Testis (tissue), 2 donors: ENCODE measurements at regions not wholly inside any gene's neighbourhood (a gene's known extent, or its start where the extent isn't known, plus 50 kb on each side); places are given as distances from the start of the nearest gene placed in this dataset.
A peak's percentile ranks its signal among the peaks of the same experiment; 100 is the strongest.

Source experiments
- DNase-seq: peaks from one replicate; pipeline ENCODE4 v3.0.0-alpha.2; 2019
- H3K27ac ChIP-seq, 2 donors: fragments of 200-600 bp; sonication (generic); one replicate each; pipeline ENCODE4 v1.5.1; 2019
- H3K27me3 ChIP-seq: fragments of 200-600 bp; sonication (generic); one replicate; pipeline ENCODE4 v1.5.1; 2019
- H3K36me3 ChIP-seq: fragments of 200-600 bp; sonication (generic); one replicate; pipeline ENCODE4 v1.5.1; 2017; ENCODE audit warnings: low read depth; ENCODE audit errors: missing control alignments
- H3K4me1 ChIP-seq: fragments of 200-600 bp; sonication (generic); one replicate; pipeline ENCODE4 v1.5.1; 2019
- H3K4me3 ChIP-seq, 2 donors: fragments of 200-600 bp; sonication (generic); one replicate each; pipeline ENCODE4 v1.5.1; 2017 to 2019
- H3K9me3 ChIP-seq: fragments of 200-600 bp; sonication (generic); one replicate; pipeline ENCODE4 v1.5.1; 2017
- POLR2A ChIP-seq: fragments of 450-650 bp; IDR thresholded peaks from one replicate; pipeline ENCODE4 v1.6.1; 2017; ENCODE audit warnings: antibody characterized with exemption, mild to moderate bottlenecking, moderate library complexity
- WGBS, 2 donors: methylation state at CpG; one replicate each; pipeline ENCODE4 v1.1.5; 2018; 5-methylcytosine and 5-hydroxymethylcytosine counted together
- intact Hi-C: fragments of 100-400 bp; cut with DNase I; formaldehyde crosslinking; loops from one replicate; pipeline ENCODE4 v1.15.1; 2023; ENCODE audit warnings: low total_unique reads
- TF ChIP-seq, protein P1 (sequence below), 3 experiments: fragments of 450-650 bp in 2 of 3; fragments of 200-600 bp in 1 of 3; sonication (generic) in 1 of 3; IDR thresholded peaks; one replicate each; pipeline ENCODE4 v1.5.1; 2016 to 2019; ENCODE audit warnings: antibody characterized with exemption in 3 of 3, mild to moderate bottlenecking in 2 of 3, moderate library complexity in 1 of 3

DNA sequence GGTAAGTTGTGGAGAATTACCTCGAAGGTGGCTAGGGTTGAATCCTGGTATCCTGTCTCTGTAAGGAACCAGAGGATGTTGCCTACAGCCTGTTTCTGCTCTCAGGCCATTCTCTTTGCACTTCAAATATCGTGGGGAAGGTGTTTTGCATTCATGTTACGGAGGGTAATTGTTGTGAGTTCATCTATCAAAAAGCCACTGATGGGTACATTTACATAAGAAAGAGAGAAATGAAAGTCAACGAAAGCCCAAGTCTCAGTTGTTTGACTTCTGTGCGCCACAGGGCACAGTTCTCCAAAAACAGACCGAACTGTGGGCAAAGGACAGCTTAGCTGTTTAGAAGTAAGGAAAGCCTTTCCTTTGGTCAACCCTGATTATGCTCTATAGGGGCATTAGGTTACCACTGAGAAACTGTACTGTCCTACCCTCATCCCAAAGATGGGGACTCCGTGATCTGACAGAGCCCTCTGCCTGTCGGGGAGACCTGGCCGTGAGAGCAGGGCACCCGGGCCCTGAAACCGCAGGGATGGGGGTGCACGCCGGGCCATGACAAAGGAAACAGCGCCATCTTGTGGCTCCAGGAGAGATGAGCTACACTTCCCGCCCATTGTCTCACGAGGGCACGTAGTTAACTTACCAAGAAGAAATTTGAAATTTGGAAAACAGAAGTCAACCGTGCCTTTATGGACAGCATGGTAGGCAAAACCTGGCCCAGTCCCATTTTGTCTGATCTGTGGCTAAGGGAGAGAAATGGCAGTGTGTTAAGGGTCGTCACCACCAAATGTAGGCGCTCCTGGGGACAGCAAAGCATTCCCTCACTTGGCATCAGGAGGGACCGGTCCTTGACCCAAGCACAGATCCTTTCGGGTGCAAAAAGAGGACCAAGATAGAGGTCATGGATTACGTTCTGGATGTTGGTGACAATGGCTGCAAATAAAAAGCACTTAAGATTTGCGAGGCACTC lies 74.5 kb upstream of the DYNLRB2 start:
- no peak overlapping the region for H3K4me3 ChIP-seq
- TF ChIP-seq, protein P1, sequence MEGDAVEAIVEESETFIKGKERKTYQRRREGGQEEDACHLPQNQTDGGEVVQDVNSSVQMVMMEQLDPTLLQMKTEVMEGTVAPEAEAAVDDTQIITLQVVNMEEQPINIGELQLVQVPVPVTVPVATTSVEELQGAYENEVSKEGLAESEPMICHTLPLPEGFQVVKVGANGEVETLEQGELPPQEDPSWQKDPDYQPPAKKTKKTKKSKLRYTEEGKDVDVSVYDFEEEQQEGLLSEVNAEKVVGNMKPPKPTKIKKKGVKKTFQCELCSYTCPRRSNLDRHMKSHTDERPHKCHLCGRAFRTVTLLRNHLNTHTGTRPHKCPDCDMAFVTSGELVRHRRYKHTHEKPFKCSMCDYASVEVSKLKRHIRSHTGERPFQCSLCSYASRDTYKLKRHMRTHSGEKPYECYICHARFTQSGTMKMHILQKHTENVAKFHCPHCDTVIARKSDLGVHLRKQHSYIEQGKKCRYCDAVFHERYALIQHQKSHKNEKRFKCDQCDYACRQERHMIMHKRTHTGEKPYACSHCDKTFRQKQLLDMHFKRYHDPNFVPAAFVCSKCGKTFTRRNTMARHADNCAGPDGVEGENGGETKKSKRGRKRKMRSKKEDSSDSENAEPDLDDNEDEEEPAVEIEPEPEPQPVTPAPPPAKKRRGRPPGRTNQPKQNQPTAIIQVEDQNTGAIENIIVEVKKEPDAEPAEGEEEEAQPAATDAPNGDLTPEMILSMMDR (IDR thresholded peaks at IDR 0.05), result peak; percentile 66 to 88 (median 88)
- no peak for TF ChIP-seq POLR2A
- no peaks in the 10 kb centered on the region for H3K9me3 ChIP-seq
- no peaks in the 10 kb centered on the region for H3K36me3 ChIP-seq
- H3K27ac ChIP-seq, result no peak overlapping the region
- no peaks in the 10 kb centered on the region for H3K4me1 ChIP-seq
- DNase-seq, result peak; percentile 88
- intact Hi-C loops, result no loop called here
- WGBS, 2 donors, result 28% methylated on average over 18 to 24 of the region's 24 CpGs
- H3K27me3 ChIP-seq, result no peaks in the 10 kb centered on the region

DNA sequence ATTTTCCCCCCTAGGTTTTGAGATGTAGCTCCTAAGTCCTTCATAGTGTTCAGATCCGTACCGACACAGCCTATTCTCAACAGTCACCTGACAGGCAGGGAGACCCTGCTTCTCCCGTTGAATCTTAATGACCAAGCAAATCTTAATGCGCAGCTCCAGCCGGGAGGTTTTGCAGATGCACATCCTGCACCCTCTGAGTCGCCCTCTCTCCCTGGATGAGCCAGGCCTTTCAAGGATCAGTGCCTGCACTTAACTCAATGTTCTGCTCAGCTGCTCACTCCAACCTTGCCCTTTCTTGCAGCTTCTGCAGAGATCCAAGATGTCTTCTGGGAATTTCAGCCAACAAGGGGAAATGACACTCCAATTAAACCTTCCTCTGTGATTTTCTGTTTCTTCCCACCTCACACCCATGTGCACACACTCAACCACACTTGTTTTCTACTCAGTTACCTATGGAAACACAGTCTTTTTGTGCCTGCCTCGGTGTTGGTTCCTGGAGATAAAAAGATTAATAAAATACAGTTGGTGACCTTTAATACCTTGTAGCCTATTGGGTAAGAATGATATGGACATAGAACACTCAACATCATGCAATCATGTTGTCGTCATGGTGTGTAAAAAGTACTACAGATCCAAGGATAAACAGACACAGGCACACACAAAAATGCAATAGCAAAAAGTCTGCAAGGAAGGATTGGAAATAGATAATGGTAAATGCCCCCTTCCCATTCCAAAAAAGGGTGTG lies 76.9 kb upstream of the DYNLRB2 start:
- no peak for DNase-seq
- TF ChIP-seq POLR2A, result no peak
- TF ChIP-seq, protein P1 (IDR thresholded peaks at IDR 0.05), result no peak
- Histone ChIP-seq H3K9me3 (no peaks in the 10 kb centered on the region), H3K4me1 (no peaks in the 10 kb centered on the region), H3K27ac (no peak overlapping the region), H3K27me3 (no peaks in the 10 kb centered on the region), H3K4me3 (no peak overlapping the region), H3K36me3 (no peaks in the 10 kb centered on the region)
- 87 to 89% methylated on average over 8 of the region's 8 CpGs for WGBS, 2 donors
- intact Hi-C loops, result no loop called here

DNA sequence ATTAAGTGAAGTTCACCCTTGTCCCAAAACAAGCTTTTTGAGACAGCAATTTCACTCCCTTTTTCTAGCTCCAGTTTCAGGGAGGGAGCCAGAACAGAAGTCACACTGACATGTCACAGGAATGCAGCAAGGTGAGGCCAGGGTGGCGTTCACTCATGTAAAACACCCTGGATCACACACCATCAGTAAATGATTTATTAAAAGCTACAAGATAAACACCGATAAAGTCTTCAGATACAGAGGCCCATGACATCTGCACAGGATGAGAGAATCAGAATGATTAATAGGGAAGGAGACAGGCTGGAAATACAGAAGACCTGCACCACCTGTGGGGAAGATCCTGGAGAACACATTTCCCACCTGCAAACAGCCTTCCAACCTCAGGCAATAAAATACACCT lies 77.5 kb upstream of the DYNLRB2 start:
- TF ChIP-seq POLR2A, result no peak
- no peaks in the 10 kb centered on the region for H3K4me1 ChIP-seq
- no peak overlapping the region for H3K27ac ChIP-seq
- no peaks in the 10 kb centered on the region for H3K9me3 ChIP-seq
- intact Hi-C loops, result no loop called here
- no peak overlapping the region for H3K4me3 ChIP-seq
- no peaks in the 10 kb centered on the region for H3K27me3 ChIP-seq
- DNase-seq, result no peak
- whole genome bisulfite sequencing, 2 donors, result 74 to 83% methylated on average over 2 of the region's 2 CpGs
- H3K36me3 ChIP-seq, result no peaks in the 10 kb centered on the region

DNA sequence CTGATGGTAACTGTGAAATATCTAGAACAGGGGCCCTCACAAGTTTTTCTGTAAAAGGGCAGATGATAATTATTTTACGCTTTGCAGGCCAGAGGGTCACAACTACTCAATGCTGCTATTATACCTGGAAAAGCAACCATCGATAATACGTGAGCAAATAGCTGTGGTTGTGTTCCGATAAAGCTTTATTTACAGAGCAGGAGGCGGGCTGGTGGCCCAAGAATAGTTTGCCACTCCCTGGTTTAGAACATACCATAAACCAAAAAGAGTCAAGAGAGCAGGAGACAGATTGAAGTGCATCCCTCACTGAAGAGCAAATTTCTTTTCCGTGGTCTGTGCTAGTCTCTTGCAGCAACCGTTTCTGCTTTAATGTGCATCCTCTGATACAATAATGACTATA lies 77.9 kb upstream of the DYNLRB2 start:
- intact Hi-C loops, result no loop called here
- TF ChIP-seq, protein P1 (IDR thresholded peaks at IDR 0.05), result no peak
- no peak for TF ChIP-seq POLR2A
- WGBS, 2 donors, result 86 to 93% methylated on average over 7 of the region's 7 CpGs
- no peak for DNase-seq
- no peaks in the 10 kb centered on the region for H3K36me3 ChIP-seq
- H3K4me3 ChIP-seq, result no peak overlapping the region
- H3K27ac ChIP-seq, result no peak overlapping the region
- H3K27me3 ChIP-seq, result no peaks in the 10 kb centered on the region
- H3K9me3 ChIP-seq, result no peaks in the 10 kb centered on the region
- no peaks in the 10 kb centered on the region for H3K4me1 ChIP-seq

DNA sequence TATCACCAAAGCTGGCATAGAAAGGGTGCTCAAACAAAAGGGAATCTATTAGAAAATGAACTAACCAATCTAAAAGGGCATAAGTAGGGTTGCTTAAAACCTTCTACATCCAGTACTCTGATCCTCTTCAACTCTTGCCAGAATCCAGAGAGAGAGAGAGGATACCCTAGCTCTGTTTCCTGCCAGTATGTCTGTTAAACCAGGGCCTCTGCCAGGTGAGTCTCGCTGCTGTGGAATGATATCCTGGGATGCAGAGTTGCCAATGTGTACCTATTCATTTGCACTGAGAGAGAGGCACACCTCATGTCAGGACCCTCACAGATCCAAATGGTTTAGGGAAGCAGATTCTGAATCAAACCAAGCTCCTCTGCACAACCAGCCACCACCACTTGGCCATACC lies 79.8 kb upstream of the DYNLRB2 start:
- Histone ChIP-seq H3K36me3 (no peaks in the 10 kb centered on the region), H3K4me3 (no peak overlapping the region), H3K27me3 (no peaks in the 10 kb centered on the region), H3K9me3 (no peaks in the 10 kb centered on the region), H3K4me1 (no peaks in the 10 kb centered on the region), H3K27ac (no peak overlapping the region)
- intact Hi-C loops, result no loop called here
- TF ChIP-seq, protein P1 (IDR thresholded peaks at IDR 0.05), result no peak
- TF ChIP-seq POLR2A, result no peak
- DNase-seq, result no peak
- WGBS, 2 donors, result 93 to 100% methylated on average over 1 of the region's 1 CpG
